HG03558 (cell line): ENCODE measurements at regions not wholly inside any gene's neighbourhood (a gene's known extent, or its start where the extent isn't known, plus 50 kb on each side); places are given as distances from the start of the nearest gene placed in this dataset.

Source experiments
- ATAC-seq: cut with Tn5 transposase; IDR thresholded peaks from one replicate; pipeline ENCODE4 v1.9.1; 2021; ENCODE audit warnings: moderate number of reproducible peaks; ENCODE audit not compliant: unreplicated experiment; ENCODE audit errors: extremely low read depth

GRCh38 chr5:97538912-97539311 lies 355.9 kb upstream of the RIOK2 start:
- no peak for ATAC-seq

GRCh38 chr5:97541864-97542263 lies 358.8 kb upstream of the RIOK2 start:
- no peak for ATAC-seq

- no peak for ATAC-seq
These were observed 359.4 kb upstream of the RIOK2 start for GRCh38 chr5:97542469-97542868.

DNA sequence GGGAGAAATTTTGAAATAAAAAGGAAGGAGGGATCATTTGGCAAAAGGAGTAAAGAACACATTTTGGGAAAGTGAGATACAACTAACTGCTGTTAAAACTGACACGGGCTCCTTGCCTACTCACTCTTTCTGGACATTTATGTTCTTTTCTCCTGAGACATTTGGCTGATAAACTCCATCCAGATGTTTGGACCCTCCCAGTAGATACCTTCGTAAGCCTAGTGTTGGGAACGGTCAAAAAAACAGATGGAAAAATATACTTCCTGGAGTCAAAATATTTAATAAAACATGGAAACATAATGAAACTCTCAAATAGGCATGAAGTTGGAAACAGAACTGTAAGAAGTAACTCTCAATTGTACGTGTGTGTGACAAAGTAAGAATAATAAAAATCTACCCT lies 360.1 kb upstream of the RIOK2 start:
- no peak for ATAC-seq

GRCh38 chr5:97544240-97544639 lies 361.2 kb upstream of the RIOK2 start:
- ATAC-seq = no peak

GRCh38 chr5:97544678-97545077 lies 361.6 kb upstream of the RIOK2 start:
- no peak for ATAC-seq

DNA sequence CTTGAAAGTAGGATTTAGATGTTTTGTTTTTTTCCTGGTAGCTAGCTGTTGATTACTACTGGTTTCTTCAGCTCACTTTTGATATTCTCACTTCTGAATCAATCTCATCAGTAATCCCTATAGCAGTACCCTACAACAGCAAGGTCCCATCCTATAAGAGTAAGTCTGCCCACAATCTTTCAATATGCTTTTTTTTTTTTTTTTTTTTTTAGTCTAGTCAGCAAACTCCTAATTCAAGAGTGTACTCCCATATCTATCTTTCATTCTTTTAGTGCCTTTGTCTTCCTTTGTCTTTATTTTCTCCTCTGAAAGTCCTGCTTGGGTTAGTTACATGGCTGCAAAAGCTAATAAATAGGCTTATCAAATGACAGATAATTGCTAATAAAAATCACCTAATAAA lies 362.4 kb upstream of the RIOK2 start:
- no peak for ATAC-seq

DNA sequence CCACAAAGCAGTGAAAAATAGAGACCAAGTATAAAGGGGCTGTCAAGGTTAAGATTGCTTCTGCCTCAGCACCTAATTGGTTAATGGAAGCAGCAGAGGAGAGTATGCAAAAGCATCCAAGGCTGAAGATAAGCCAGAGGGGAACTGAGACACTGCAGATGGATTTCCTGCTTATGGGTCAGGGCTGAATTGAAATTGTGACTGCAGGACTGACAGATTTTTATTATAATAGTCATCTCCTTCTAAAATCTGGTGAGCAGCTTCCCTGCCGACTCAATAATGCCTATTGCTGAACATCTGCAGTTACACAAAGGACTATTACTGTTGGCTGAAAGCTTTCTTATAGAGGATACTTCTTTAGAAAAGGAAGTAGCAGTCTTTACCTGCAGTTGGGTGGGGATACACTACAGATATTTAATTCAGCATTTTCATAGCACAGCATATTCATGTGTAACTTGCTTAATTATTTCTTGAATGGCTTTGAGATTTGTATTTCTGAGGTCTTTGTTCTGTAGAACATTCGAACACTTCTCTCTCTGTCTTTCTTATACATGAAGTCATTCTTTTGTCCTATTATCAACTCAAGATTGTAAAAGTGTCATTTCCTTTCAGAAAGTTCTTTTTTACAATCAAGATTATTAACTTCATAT lies 363.0 kb upstream of the RIOK2 start:
- ATAC-seq = no peak

GRCh38 chr5:97547430-97547829 lies 364.4 kb upstream of the RIOK2 start:
- ATAC-seq = no peak

GRCh38 chr5:97547999-97548738 lies 365.1 kb upstream of the RIOK2 start:
- peak; percentile 69 for ATAC-seq

GRCh38 chr5:97548739-97549080 lies 365.7 kb upstream of the RIOK2 start:
- ATAC-seq = no peak

DNA sequence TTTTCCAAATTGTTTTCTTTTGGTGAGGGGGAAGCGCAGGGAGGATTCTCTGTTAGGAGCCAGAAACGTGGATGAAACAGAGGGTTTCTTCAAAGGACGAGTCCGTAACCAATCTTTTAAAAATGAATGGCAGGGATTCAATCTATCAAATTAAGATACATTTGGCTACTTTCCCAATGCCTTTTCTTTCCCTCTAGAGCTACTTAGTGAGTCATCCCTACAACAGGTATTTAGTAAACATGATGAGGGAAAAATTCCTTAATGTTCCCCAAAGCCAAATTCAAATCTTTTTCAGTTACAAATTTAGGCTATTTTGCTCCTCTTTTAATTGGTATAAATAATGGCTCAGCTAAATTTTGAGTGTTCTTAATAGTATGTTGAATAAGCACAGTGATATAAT lies 366.4 kb upstream of the RIOK2 start:
- ATAC-seq = no peak

- ATAC-seq = no peak
These were observed 367.1 kb upstream of the RIOK2 start for GRCh38 chr5:97550164-97550563.

DNA sequence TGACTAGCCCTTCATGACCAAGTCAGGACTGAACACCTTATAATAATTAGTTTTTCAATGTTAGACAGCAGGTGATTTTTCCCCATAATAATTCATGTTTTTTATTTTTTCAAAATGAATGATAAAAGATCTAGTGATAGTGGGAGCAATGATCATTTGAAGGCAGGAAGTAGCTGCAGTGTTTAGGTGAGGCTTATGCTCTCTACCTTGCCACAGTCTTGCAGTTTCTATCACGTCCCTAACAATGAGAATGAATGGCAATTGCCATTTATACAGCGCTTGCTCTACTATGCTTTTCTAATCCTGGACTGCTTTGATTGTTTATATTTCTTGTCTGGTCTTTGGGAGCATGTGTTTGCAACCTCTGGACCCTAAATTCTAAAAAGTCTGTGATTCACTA lies 367.8 kb upstream of the RIOK2 start:
- ATAC-seq = no peak

- no peak for ATAC-seq
These were observed 370.8 kb upstream of the RIOK2 start for GRCh38 chr5:97553604-97554452.

DNA sequence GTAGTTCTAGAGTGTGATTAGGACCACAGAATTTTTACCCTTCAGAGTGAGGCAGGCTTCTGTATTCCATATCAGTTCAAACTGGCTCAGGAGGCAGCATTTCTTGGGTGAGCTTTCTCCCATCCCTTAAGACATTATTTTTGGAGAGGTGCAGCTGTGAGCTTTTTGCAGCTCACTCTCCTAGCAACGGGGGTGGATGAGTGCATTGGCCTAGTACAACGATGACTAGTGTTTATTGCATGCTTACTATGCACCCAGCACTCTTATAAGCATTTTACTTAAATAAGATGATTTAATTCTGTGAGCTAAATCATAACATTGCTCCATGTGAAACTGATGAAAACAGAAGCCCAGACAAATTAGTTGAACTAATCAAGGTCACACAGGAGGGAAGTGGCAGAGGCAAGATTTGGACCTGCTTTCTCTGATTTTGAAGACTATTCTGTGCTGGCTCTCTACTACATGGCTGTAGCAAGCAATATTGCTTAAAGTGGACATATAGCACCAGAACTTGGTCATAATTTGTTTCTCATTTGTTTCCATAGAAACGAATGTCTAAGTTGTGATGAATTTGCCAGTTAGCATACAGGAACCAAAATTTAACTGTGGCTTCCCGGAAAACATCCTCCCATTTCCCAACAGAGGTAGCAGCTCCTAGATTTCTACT lies 372.1 kb upstream of the RIOK2 start:
- ATAC-seq = no peak

- ATAC-seq = no peak
These were observed 372.6 kb upstream of the RIOK2 start for GRCh38 chr5:97555644-97555981.

GRCh38 chr5:97559827-97560598 lies 377.0 kb upstream of the RIOK2 start:
- ATAC-seq = no peak

DNA sequence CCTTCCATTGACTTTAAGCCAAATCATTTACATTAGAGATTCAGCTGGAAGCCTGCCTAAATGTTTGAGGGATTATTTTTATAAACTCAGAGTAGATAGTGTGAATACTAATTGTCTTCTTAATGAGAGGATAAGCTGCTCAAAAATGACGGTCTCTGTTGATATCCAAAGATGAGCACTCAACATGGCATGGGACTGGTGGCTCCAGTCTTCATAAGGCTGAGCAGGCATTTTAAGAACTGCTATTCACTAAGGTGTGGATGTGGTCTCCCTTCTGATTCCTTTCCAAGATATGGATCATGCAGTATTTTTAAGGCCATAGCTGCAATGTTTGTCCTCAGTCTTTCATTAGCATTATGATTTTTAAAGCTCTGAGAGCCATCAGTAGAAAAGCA lies 377.5 kb upstream of the RIOK2 start:
- ATAC-seq = no peak

- no peak for ATAC-seq
These were observed 380.1 kb upstream of the RIOK2 start for GRCh38 chr5:97563050-97563657.
